HG02610 (cell line): ENCODE measurements at regions not wholly inside any gene's neighbourhood (a gene's known extent, or its start where the extent isn't known, plus 50 kb on each side); places are given as distances from the start of the nearest gene placed in this dataset.

Experiments
- ATAC-seq: cut with Tn5 transposase; IDR thresholded peaks from one replicate; pipeline ENCODE4 v1.9.1; 2021; ENCODE audit warnings: mild to moderate bottlenecking, moderate library complexity; ENCODE audit not compliant: unreplicated experiment

DNA sequence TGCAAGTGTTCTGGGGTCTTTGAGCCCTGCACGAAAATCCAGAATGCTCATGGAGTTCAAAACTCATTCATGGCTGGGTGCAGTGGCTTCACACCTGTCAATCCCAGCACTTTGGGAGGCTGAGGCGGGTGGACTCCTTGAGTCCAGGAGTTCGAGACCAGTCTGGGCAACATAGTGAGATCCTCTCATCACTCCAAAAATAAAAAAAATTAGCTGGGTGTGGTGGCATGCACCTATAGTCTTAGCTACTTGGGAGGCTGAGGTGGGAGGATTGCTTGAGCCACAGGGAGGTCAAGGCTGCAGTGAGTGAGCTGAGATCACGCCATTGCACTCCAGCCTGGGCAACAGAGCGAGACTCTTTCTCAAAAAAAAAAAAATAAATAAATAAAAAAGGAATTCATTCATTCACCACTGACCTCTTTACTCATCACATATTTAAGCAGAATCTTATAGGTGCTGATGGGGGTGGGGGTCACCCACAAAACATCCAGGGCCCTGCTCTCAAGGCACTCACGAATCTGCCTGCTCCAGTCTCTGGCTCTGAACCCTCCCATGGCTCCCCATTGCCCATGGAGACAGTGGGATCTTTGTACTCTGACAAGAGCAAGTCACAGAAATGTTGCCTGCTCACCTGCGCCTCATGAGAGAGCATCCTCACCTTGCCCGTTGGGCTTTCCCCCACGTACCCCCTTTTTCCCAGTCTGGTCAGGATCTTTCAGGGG, 76.7 kb upstream of the IER5L start:
- no peak for ATAC-seq

- no peak for ATAC-seq
Observed at GRCh38 chr9:129253803-129254381, 75.8 kb upstream of the IER5L start.

GRCh38 chr9:129252937-129253802, 75.1 kb upstream of the IER5L start:
- no peak for ATAC-seq

DNA sequence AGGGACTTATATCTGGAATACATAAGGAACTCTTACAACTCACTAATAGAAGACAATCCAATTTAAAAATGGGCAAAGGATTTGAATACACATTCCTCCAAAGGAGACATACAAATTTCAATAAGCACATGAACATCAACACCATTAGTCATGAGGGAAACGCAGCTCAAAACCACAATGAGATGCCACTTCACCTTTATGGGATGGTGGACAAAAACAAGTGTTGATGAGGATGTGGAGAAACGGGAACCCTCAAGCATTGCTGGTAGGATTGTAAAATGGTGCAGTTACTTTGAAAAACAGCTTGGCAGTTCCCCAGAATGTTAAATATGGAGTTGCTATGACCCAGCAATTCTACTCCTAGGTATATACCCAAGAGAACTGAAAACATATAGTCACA, 72.7 kb upstream of the IER5L start:
- no peak for ATAC-seq

DNA sequence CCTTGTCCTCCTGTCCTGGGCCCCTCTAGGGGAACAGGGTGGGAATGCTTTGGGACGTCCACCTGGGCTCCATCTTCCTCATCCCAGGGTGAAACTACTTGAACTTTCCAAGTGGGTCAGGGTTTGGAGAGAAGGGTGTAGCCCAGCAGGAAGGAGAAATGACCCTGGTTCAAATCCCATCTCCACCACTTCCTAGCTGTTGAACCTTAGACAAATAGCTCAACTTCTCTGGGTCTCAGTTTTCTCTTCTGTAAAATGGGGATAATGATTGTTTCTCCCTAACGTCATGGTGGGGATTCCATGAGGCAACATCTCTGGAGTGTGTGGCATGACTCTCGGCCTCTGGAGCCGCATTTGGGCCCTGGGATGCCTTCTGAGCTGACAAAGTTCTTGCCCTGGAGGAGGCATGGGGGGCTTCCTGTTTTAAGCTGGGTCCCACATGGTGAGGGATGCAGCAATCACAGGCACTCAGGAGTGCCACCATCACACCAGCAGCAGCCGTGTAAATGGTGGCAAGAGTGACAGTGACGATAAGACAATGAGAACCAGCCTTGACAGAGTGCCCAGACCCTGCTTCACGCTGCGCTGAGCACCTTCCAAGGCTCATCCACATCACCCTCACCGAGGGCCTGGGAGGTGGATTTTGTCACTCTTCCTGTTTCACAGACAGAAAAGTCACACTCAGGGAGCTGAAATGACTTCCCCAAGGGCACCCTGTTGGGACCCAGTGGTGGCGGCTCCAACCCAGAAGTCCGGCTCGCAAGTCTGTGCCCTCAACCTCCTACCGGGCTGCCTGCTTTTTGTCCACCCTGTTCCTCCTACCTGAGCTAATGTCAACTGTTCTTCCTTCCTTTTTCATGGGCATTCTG, 69.5 kb upstream of the IER5L start:
- ATAC-seq: no peak

DNA sequence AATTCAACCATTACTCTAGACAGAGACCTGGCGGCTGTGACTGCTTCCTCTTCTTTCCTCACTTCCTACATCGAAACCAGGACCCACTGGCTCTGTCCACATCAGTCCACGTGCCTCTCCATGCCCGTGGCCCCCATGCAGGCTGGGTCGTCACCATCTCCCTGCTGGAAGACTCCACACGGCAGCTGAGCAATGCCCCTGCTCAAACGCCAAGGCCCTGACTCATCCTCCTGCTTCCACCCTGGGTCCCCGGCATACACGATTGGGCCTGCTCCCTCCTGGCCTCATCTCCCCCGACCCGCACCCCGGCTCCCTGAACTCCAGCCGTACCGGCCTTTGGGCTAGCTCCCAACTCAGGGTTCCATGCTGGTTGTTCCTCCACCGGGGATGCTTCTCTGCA, 67.2 kb upstream of the IER5L start:
- no peak for ATAC-seq

- ATAC-seq: no peak
Observed at GRCh38 chr9:129242971-129243561, 65.0 kb upstream of the IER5L start.

- no peak for ATAC-seq
Observed at GRCh38 chr9:129242191-129242941, 64.3 kb upstream of the IER5L start.

GRCh38 chr9:129241725-129242124, 63.7 kb upstream of the IER5L start:
- no peak for ATAC-seq

DNA sequence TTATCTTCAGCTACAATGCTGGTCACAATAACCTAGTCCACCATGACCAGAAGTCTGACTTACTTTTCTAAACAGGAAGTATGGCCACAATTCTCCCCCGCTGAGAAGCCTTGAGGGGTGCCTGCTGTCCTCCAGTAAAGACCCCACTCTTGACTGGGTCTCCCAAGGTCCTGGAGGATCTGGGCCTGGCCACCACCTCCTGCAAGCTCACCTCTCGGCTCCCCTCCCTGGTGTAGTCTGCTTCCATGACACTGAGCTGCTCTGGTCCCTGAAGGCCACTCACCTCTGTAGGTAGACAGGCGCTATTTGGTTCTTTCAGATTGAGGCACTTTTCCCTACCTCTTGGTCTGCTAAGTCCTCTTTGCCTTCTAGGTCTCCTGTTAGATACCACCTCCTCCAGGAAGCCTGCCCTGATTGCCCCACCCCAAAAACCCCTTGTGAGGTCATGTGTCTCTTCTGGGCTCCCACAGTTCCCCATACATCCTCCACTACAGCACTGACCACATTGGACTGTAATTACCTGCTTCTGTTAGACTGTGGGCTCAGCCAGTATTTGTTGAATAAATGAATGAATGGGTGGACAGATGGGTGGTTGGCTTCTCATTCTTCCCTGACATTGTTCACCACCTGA, 62.6 kb upstream of the IER5L start:
- ATAC-seq: no peak

- ATAC-seq: no peak
Observed at GRCh38 chr9:129239946-129240490, 62.0 kb upstream of the IER5L start.

GRCh38 chr9:129237803-129238202, 59.7 kb upstream of the IER5L start:
- ATAC-seq: no peak

DNA sequence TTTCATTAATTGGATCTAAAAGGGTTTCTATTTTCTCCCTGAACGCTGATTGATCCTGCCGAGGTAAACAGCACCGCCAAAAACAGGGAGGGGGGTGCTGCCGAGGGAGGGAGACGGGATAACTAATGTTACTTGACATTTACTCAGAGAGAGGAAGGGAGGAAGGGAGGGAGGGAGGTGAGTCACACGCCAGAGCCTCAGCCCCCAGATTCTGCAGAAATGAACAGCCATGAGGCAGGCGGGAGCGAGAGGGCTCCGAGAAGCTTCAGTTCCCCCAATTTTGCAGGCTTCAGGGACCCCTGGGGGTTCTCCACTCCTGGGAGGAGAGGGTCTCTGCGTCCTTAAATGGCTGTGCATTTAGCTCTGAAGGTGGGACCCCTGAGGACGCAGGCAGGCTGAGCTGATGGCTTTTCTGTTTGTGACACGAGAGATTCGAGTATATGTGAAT, 59.1 kb upstream of the IER5L start:
- ATAC-seq: no peak

GRCh38 chr9:129236441-129237145, 58.5 kb upstream of the IER5L start:
- ATAC-seq: no peak

DNA sequence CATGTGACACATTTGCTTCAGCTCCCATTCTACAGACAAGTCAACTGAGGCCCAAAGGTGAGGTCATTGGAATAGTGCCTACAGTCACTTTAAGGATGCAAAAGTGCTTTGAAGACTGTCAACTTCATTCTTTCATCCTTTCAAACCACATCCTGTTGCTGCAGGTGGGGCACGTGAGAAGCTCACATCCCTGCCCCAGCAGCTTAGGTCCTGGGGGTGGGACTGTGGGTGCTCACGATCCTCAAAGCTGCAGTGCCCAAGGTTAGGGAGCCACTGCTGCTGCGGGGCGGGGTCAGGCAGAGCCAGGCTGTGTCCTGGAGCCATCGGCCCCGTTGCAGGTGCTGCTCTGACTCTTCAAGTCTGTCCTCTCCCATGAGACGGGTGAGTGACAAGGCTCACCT, 57.9 kb upstream of the IER5L start:
- ATAC-seq: no peak

GRCh38 chr9:129235041-129235930, 57.2 kb upstream of the IER5L start:
- ATAC-seq: no peak

DNA sequence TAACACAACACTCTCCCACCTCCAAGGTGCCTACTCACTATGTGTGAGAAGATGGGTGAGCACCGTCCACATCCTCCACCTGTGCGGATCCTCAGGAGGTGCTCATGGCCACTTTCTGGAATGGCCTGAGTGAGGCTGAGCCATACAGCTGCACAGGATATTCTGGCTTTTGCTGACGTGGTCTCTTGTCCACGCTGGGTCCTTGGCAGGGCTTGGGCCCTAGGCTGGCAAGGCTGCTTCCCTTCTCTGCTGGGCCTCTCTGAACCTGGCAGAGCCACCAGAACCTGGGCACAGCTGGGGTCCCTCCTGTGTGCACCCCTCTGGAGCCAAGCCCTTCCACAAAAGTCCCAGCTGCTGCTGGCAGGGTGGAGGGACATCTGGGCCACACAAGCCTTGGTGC, 56.4 kb upstream of the IER5L start:
- ATAC-seq: no peak
